Astrocyte of the spinal cord (primary cell): ENCODE measurements at regions not wholly inside any gene's neighbourhood (a gene's known extent, or its start where the extent isn't known, plus 50 kb on each side); places are given as distances from the start of the nearest gene placed in this dataset.

Experiments
- DNase-seq: peaks from one replicate; pipeline ENCODE4 v3.0.0; 2011; ENCODE audit warnings: low read depth, low spot score
- H3K4me3 ChIP-seq: 2 replicates; pipeline ENCODE4 v1.5.1; 2011; ENCODE audit warnings: low read depth, mild to moderate bottlenecking, low read length, moderate library complexity
- CTCF ChIP-seq: IDR thresholded peaks from 2 replicates; pipeline ENCODE4 v1.5.1; 2012; ENCODE audit warnings: low read depth, mild to moderate bottlenecking, low read length, inconsistent platforms
- in situ Hi-C: cut with HindIII; loops from 2 replicates; pipeline ENCODE4 v1.10.0; 2017; ENCODE audit warnings: low sequenced_read_pairs

DNA sequence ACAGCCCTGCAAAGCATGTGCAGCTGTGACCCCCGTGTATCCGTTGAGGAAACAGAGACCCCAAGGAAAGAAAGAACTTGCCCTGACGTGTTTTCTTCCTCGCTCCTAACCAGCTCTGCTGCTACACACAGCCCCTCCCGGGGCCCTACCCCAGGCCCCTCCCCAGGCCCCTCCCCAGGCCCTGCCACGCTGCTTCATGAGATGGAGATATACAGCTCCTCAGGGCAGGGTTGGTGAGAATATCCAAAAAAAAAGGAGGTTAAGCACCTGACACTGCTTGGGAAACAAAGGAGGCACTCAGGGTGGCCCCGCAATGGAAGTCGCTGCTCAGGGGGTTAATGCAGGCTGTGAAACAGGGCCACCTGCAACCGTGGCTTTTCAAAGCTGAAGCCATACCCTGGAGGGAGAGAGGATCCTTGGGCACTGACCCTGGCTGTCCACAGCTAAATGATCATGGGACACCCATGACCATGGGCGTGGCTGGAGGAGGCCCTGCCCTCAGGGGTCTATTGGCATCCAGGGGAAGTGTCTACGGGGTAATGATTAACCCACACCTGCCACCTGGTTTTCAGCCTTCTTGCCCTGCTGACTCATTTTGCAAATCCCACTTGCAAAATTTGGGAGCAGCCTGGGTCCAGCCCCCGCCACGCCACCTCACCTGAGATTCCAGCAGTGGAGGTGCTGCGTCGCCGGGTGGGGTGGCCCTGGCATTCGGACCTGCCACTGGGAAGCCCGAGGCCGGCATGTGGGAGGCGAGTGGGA is 112.1 kb upstream of the ANO1 start:
- no peak overlapping the region for H3K4me3 ChIP-seq
- no peak for TF ChIP-seq CTCF
- in situ Hi-C loops = no loop called here
- DNase-seq = no peak

DNA sequence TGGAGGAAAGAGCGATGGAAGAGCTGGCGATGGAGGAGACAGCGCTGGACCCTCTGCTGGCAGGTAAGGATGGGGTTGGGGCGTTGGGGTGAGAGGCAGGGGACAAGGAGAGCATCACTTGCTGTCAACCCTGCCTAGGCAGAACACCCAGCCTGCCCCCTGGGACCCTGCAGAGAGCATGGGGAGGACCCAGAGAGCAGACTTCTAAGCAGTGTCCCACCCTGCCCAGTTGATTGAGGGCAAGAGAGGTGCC is 111.6 kb upstream of the ANO1 start:
- H3K4me3 ChIP-seq = no peak overlapping the region
- in situ Hi-C loops = no loop called here
- DNase-seq = no peak
- TF ChIP-seq CTCF = no peak

- no peak overlapping the region for H3K4me3 ChIP-seq
- DNase-seq = no peak
- no peak for TF ChIP-seq CTCF
- in situ Hi-C loops = no loop called here
Observed at GRCh38 chr11:69966910-69967483, 111.1 kb upstream of the ANO1 start.

GRCh38 chr11:69967484-69967883 is 110.6 kb upstream of the ANO1 start:
- no peak for TF ChIP-seq CTCF
- in situ Hi-C loops = no loop called here
- no peak for DNase-seq
- no peak overlapping the region for H3K4me3 ChIP-seq

GRCh38 chr11:69968396-69969347 is 109.4 kb upstream of the ANO1 start:
- in situ Hi-C loops = no loop called here
- DNase-seq = no peak
- H3K4me3 ChIP-seq = no peak overlapping the region
- no peak for TF ChIP-seq CTCF

GRCh38 chr11:69969890-69970784 is 108.0 kb upstream of the ANO1 start:
- DNase-seq = no peak
- H3K4me3 ChIP-seq = no peak overlapping the region
- no peak for TF ChIP-seq CTCF
- in situ Hi-C loops = no loop called here
